OCI-LY3 (cell line): ENCODE measurements at regions not wholly inside any gene's neighbourhood (a gene's known extent, or its start where the extent isn't known, plus 50 kb on each side); places are given as distances from the start of the nearest gene placed in this dataset.

Experiments used
- H2AFZ ChIP-seq: fragments of 200-600, 300-600 bp; shearing (Covaris generic); 2 replicates; pipeline ENCODE4 v1.6.0; 2014; ENCODE audit warnings: antibody characterized with exemption, low read depth, low read length
- H3K27ac ChIP-seq: fragments of 200-600, 300-600 bp; sonication (generic); 2 replicates; pipeline ENCODE4 v1.5.1; 2014; ENCODE audit warnings: mild to moderate bottlenecking, low read length, moderate library complexity, mixed read lengths
- H3K27me3 ChIP-seq: fragments of 200-600, 300-600 bp; sonication (generic); 2 replicates; pipeline ENCODE4 v1.6.1; 2014; ENCODE audit warnings: low read depth, low read length, mixed read lengths
- H3K36me3 ChIP-seq: fragments of 200-600, 300-600 bp; sonication (generic); replicated peaks from 2 replicates; pipeline ENCODE3; 2014; ENCODE audit warnings: low read depth, low read length, mixed read lengths
- H3K4me1 ChIP-seq: fragments of 300-600, 200-600 bp; sonication (generic); 2 replicates; pipeline ENCODE4 v1.6.1; 2014; ENCODE audit warnings: low read length, mixed read lengths
- H3K4me2 ChIP-seq: fragments of 200-600, 300-600 bp; sonication (generic); 2 replicates; pipeline ENCODE4 v1.6.1; 2014; ENCODE audit warnings: low read length, mixed read lengths
- H3K4me3 ChIP-seq: fragments of 300-600, 200-600 bp; sonication (generic); 2 replicates; pipeline ENCODE4 v1.5.1; 2014; ENCODE audit warnings: antibody characterized with exemption, mild to moderate bottlenecking, low read length, moderate library complexity
- H3K79me2 ChIP-seq: fragments of 300-600, 200-600 bp; shearing (Covaris generic); 2 replicates; pipeline ENCODE4 v1.6.1; 2014; ENCODE audit warnings: mild to moderate bottlenecking, low read length, mixed read lengths
- H3K9ac ChIP-seq: fragments of 300-600, 200-600 bp; shearing (Covaris generic); 2 replicates; pipeline ENCODE4 v1.6.0; 2014; ENCODE audit warnings: mild to moderate bottlenecking, low read length, moderate library complexity
- H3K9me3 ChIP-seq: fragments of 200-600, 300-600 bp; shearing (Covaris generic); 2 replicates; pipeline ENCODE4 v1.6.1; 2014; ENCODE audit warnings: low read length, mixed read lengths; ENCODE audit not compliant: insufficient read depth
- H4K20me1 ChIP-seq: fragments of 200-600, 300-600 bp; sonication (generic); 2 replicates; pipeline ENCODE4 v1.6.1; 2016; ENCODE audit warnings: low read length, mixed read lengths; ENCODE audit not compliant: insufficient read depth
- EZH2phosphoT487 ChIP-seq: fragments of 200-600 bp; shearing (Covaris generic); IDR thresholded peaks from 2 replicates; pipeline ENCODE4 v1.6.1; 2018; ENCODE audit warnings: antibody characterized with exemption, mixed run types, low read depth
- TF ChIP-seq, protein P1 (sequence below): fragments of 200-600, 300-600 bp; sonication (generic); IDR thresholded peaks from 2 replicates; pipeline ENCODE4 v1.5.1; 2014; ENCODE audit warnings: antibody characterized with exemption, low read length, low read depth

DNA sequence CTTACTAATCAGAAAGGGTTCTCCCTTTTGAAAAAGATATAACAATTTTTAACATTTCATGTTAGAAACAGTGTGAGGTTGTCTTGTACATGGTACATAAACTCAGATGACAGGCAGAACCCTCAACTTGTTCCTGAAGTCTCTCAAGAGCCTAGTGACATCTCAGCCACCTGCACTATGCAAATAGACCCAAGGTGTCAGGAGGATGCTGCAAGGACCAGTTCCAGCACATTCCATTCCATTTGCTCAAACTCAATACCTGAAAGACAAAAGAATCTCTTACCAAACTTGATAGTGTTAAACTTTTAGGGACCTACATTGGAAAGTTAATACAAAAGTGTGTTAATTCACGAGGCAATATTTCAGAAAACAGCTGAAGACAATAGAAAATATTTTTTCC lies 544.6 kb downstream of the CETN3 start:
- Histone ChIP-seq H3K4me1 (peaks cover 5% of the 10 kb centered on the region; the same call in 1 of the 2 replicates), H3K79me2 (no peaks in the 10 kb centered on the region), H3K27me3 (no peaks in the 10 kb centered on the region), H3K9me3 (no peaks in the 10 kb centered on the region), H3K36me3 (no peaks in the 10 kb centered on the region), H3K4me2 (no peak overlapping the region), H4K20me1 (no peaks in the 10 kb centered on the region), H3K4me3 (no peak overlapping the region), H3K27ac (no peak overlapping the region), H3K9ac (no peak overlapping the region), H2AFZ (no peak overlapping the region)
- TF ChIP-seq, protein P1, sequence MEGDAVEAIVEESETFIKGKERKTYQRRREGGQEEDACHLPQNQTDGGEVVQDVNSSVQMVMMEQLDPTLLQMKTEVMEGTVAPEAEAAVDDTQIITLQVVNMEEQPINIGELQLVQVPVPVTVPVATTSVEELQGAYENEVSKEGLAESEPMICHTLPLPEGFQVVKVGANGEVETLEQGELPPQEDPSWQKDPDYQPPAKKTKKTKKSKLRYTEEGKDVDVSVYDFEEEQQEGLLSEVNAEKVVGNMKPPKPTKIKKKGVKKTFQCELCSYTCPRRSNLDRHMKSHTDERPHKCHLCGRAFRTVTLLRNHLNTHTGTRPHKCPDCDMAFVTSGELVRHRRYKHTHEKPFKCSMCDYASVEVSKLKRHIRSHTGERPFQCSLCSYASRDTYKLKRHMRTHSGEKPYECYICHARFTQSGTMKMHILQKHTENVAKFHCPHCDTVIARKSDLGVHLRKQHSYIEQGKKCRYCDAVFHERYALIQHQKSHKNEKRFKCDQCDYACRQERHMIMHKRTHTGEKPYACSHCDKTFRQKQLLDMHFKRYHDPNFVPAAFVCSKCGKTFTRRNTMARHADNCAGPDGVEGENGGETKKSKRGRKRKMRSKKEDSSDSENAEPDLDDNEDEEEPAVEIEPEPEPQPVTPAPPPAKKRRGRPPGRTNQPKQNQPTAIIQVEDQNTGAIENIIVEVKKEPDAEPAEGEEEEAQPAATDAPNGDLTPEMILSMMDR, result no peak
- TF ChIP-seq EZH2phosphoT487, result no peak

DNA sequence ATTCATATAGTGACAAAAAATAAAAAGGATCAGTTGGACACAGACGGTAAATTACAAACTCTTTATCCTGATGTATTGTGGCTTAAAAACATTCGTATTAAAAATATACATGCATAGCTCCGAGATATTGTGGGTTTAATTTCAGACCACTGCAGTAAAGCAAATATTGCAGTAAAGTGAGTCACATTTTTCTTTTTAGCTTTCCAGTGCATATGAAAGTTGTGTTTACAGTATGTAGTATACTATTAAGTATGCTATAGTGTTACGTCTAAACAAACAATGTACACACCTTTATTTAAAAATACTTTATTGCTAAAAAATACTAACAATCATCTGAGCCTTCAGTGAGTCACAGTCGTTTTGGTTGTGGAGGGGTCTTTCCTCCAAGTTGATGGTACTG lies 551.8 kb downstream of the CETN3 start:
- H3K27ac ChIP-seq, result no peak overlapping the region
- no peaks in the 10 kb centered on the region for H3K36me3 ChIP-seq
- H3K27me3 ChIP-seq, result no peaks in the 10 kb centered on the region
- no peak overlapping the region for H3K4me3 ChIP-seq
- TF ChIP-seq EZH2phosphoT487, result no peak
- H3K9me3 ChIP-seq, result no peaks in the 10 kb centered on the region
- H3K79me2 ChIP-seq, result no peaks in the 10 kb centered on the region
- H2AFZ ChIP-seq, result no peak overlapping the region
- no peak overlapping the region for H3K9ac ChIP-seq
- H3K4me1 ChIP-seq, result no peaks in the 10 kb centered on the region
- H4K20me1 ChIP-seq, result no peaks in the 10 kb centered on the region
- no peak overlapping the region for H3K4me2 ChIP-seq

DNA sequence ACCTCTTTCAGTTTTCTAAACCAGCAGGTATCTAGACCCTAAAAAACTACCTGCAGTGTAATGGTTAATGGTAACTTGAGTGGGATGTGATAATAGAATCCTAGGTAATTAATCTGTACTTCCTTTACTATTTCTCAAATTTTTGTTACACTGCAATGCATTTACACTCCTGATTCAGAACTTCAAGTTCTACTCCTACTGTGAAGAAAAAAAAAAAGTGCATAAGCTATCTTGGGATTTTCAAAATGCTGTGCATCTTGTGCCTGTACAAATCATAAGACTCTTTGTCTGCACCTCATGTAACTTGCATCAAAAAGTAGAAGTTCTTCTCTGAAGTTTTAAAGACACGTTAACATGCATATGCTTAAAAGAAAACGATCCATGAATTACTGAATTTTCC lies 554.1 kb downstream of the CETN3 start:
- H3K27ac ChIP-seq, result no peak overlapping the region
- H3K9ac ChIP-seq, result no peak overlapping the region
- no peak overlapping the region for H2AFZ ChIP-seq
- H4K20me1 ChIP-seq, result no peaks in the 10 kb centered on the region
- TF ChIP-seq EZH2phosphoT487, result no peak
- TF ChIP-seq, protein P1, result no peak
- H3K36me3 ChIP-seq, result no peaks in the 10 kb centered on the region
- H3K4me1 ChIP-seq, result no peaks in the 10 kb centered on the region
- H3K79me2 ChIP-seq, result no peaks in the 10 kb centered on the region
- no peak overlapping the region for H3K4me2 ChIP-seq
- H3K4me3 ChIP-seq, result no peak overlapping the region
- no peaks in the 10 kb centered on the region for H3K27me3 ChIP-seq
- H3K9me3 ChIP-seq, result no peaks in the 10 kb centered on the region

DNA sequence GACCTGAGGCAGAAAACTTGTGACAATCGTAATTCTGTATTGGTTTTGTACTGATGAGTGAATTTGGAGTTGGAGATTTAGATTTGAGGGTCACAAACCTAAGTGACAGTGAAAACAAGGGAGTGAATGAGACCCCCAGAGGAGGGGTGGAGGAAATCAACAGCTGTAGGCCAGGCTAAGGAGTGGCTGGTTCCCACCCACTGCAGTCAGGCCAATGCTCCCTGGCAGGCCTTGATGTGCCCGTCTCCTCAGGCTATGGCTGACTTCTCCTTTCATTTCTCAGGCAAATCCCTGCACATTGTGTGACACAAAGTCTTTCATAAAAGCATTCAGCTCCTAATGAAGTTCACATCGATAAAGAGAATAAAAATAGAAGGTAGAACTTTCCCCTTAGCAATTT lies 557.6 kb downstream of the CETN3 start:
- H3K4me3 ChIP-seq, result no peak overlapping the region
- TF ChIP-seq, protein P1, result no peak
- H4K20me1 ChIP-seq, result no peaks in the 10 kb centered on the region
- no peaks in the 10 kb centered on the region for H3K9me3 ChIP-seq
- no peak overlapping the region for H3K27ac ChIP-seq
- no peaks in the 10 kb centered on the region for H3K4me1 ChIP-seq
- no peak overlapping the region for H3K4me2 ChIP-seq
- H3K36me3 ChIP-seq, result no peaks in the 10 kb centered on the region
- no peaks in the 10 kb centered on the region for H3K79me2 ChIP-seq
- no peak overlapping the region for H3K9ac ChIP-seq
- no peaks in the 10 kb centered on the region for H3K27me3 ChIP-seq
- no peak overlapping the region for H2AFZ ChIP-seq

DNA sequence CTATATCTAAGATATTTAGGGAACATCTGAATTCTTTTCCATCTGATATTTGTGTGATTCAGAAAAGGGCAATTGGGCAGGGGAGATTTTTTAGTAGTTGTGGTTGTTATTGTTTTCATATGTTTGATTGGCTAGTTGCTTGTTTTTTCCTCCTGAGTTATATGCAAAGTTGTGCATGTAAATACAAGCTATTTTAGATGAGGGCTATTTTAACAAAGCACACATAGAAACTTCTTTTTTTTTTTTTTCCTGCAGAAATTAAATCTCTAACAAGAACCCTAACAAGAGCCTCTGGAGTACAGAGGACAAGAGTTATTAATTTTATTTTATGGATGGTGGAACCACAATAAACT lies 559.1 kb downstream of the CETN3 start:
- Histone ChIP-seq H3K4me1 (no peaks in the 10 kb centered on the region), H3K27ac (no peak overlapping the region), H3K27me3 (no peaks in the 10 kb centered on the region), H3K9ac (no peak overlapping the region), H2AFZ (no peak overlapping the region), H3K9me3 (no peaks in the 10 kb centered on the region), H3K36me3 (no peaks in the 10 kb centered on the region), H3K79me2 (no peaks in the 10 kb centered on the region), H4K20me1 (no peaks in the 10 kb centered on the region), H3K4me3 (no peak overlapping the region), H3K4me2 (no peak overlapping the region)
- TF ChIP-seq, protein P1, result no peak
- TF ChIP-seq EZH2phosphoT487, result no peak
